SK-N-SH (cell line): ENCODE measurements at regions not wholly inside any gene's neighbourhood (a gene's known extent, or its start where the extent isn't known, plus 50 kb on each side); places are given as distances from the start of the nearest gene placed in this dataset.

Source experiments
- CTCF ChIA-PET: fragments of 300-600, 350-600 bp; formaldehyde crosslinking; extraction: SDS; loops from one replicate; lab custom pipeline; 2021; lab: Yijun Ruan, JAX
- POLR2A ChIA-PET: fragments of 350-600 bp; sonication (Branson Sonifier 250); formaldehyde crosslinking; extraction: SDS; loops from one replicate; lab custom pipeline; 2020; ENCODE audit warnings: antibody characterized with exemption, inconsistent platforms; lab: Yijun Ruan, JAX
- DNase-seq: peaks from one replicate; pipeline ENCODE4 v3.0.0; 2012
- H2AFZ ChIP-seq: fragments of 200-600 bp; sonication (generic); 2 replicates; pipeline ENCODE4 v1.8.1; 2016; ENCODE audit warnings: antibody characterized with exemption, mild to moderate bottlenecking, low read depth
- H3F3A ChIP-seq: fragments of 200-600 bp; sonication (generic); replicated peaks from 2 replicates; pipeline ENCODE3; 2016; ENCODE audit warnings: antibody characterized with exemption, mild to moderate bottlenecking; ENCODE audit not compliant: insufficient read depth
- H3K27ac ChIP-seq, 2 experiments: fragments of 200-500 bp in 1 of 2; fragments of 200-600 bp in 1 of 2; sonication (Bioruptor generic) in 1 of 2; sonication (generic), shearing (Covaris generic) in 1 of 2; 2 replicates each; pipeline versions ENCODE4 v1.5.1 to v1.6.1; 2014 to 2016; ENCODE audit warnings: low read depth in 2 of 2, inconsistent platforms in 1 of 2, low read length in 1 of 2, mild to moderate bottlenecking in 1 of 2, mixed read lengths in 1 of 2
- H3K27me3 ChIP-seq: fragments of 200-600 bp; sonication (generic), shearing (Covaris generic); 2 replicates; pipeline ENCODE4 v1.6.1; 2016; ENCODE audit warnings: mixed run types; ENCODE audit not compliant: insufficient read depth
- H3K36me3 ChIP-seq, 2 experiments: fragments of 200-500 bp in 1 of 2; fragments of 200-600 bp in 1 of 2; sonication (Bioruptor generic) in 1 of 2; sonication (generic) in 1 of 2; replicated peaks in 1 of 2; 2 replicates each; pipeline versions ENCODE3 to v1.5.1; 2014 to 2016; ENCODE audit warnings: low read length in 1 of 2, mild to moderate bottlenecking in 1 of 2; ENCODE audit not compliant: insufficient read depth in 2 of 2, control insufficient read depth in 1 of 2
- H3K4me1 ChIP-seq, 2 experiments: fragments of 200-500 bp in 1 of 2; fragments of 200-600 bp in 1 of 2; sonication (Bioruptor generic) in 1 of 2; sonication (generic), shearing (Covaris generic) in 1 of 2; 2 replicates each; pipeline versions ENCODE4 v1.5.1 to v1.6.1; 2014 to 2016; ENCODE audit warnings: low read depth in 1 of 2, low read length in 1 of 2, mixed run types in 1 of 2; ENCODE audit not compliant: insufficient read depth in 2 of 2, control insufficient read depth in 1 of 2
- H3K4me2 ChIP-seq: fragments of 200-600 bp; sonication (generic), shearing (Covaris generic); 2 replicates; pipeline ENCODE4 v1.6.1; 2017; ENCODE audit warnings: mixed run types
- H3K4me3 ChIP-seq, 2 experiments: fragments of 200-500 bp in 1 of 2; fragments of 200-600 bp in 1 of 2; sonication (Bioruptor generic) in 1 of 2; sonication (generic), shearing (Covaris generic) in 1 of 2; 2 replicates each; pipeline versions ENCODE4 v1.5.1 to v1.8.1; 2014 to 2016; ENCODE audit warnings: low read depth in 2 of 2, inconsistent platforms in 1 of 2, low read length in 1 of 2, mild to moderate bottlenecking in 1 of 2, mixed read lengths in 1 of 2, moderate library complexity in 1 of 2
- H3K79me2 ChIP-seq: fragments of 200-600 bp; sonication (generic); 2 replicates; pipeline ENCODE4 v1.8.1; 2017; ENCODE audit warnings: mild to moderate bottlenecking; ENCODE audit not compliant: insufficient read depth
- H3K9ac ChIP-seq: fragments of 200-600 bp; sonication (generic); 2 replicates; pipeline ENCODE4 v1.6.1; 2017; ENCODE audit warnings: mixed run types
- H3K9me2 ChIP-seq: fragments of 200-600 bp; sonication (generic); 2 replicates; pipeline ENCODE4 v1.6.1; 2017; ENCODE audit warnings: mixed run types
- H3K9me3 ChIP-seq: fragments of 200-600 bp; sonication (generic); 2 replicates; pipeline ENCODE4 v1.6.1; 2017; ENCODE audit warnings: mixed run types, mild to moderate bottlenecking, moderate library complexity
- H4K20me1 ChIP-seq: fragments of 200-600 bp; sonication (generic); 2 replicates; pipeline ENCODE4 v1.6.1; 2017; ENCODE audit warnings: mild to moderate bottlenecking, mixed run types; ENCODE audit not compliant: insufficient read depth
- CTCF ChIP-seq: fragments of 200-600 bp; sonication (generic); IDR thresholded peaks from 2 replicates; pipeline ENCODE4 v1.6.1; 2017; ENCODE audit warnings: antibody characterized with exemption, mild to moderate bottlenecking, moderate library complexity
- FOXM1 ChIP-seq: IDR thresholded peaks from 2 replicates; pipeline ENCODE4 v1.4.0; 2012; ENCODE audit warnings: low read depth, mild to moderate bottlenecking
- GABPA ChIP-seq: IDR thresholded peaks from 2 replicates; pipeline ENCODE4 v1.4.0; 2012; ENCODE audit warnings: low read depth, mild to moderate bottlenecking
- GATA2 ChIP-seq: sonication (generic); formaldehyde crosslinking; IDR thresholded peaks from 2 replicates; pipeline ENCODE4 v1.5.0; 2020; ENCODE audit warnings: mild to moderate bottlenecking, missing genetic modification reagents
- JUND ChIP-seq: IDR thresholded peaks from 2 replicates; pipeline ENCODE4 v1.4.0; 2012
- NFIC ChIP-seq: IDR thresholded peaks from 2 replicates; pipeline ENCODE4 v1.4.0; 2012; ENCODE audit warnings: borderline replicate concordance
- POLR2AphosphoS5 ChIP-seq: IDR thresholded peaks from 2 replicates; pipeline ENCODE4 v1.6.1; 2012; ENCODE audit warnings: low read depth, low read length
- RAD21 ChIP-seq: IDR thresholded peaks from 2 replicates; pipeline ENCODE4 v1.6.1; 2012; ENCODE audit warnings: mild to moderate bottlenecking, low read length
- RCOR1 ChIP-seq: fragments of 150-350 bp; IDR thresholded peaks from 2 replicates; pipeline ENCODE4 v1.6.1; 2017; ENCODE audit warnings: antibody characterized with exemption, low read length
- RXRA ChIP-seq: IDR thresholded peaks from 2 replicates; pipeline ENCODE4 v1.4.0; 2012; ENCODE audit warnings: low read depth, mild to moderate bottlenecking, borderline replicate concordance
- SMC3 ChIP-seq: IDR thresholded peaks from 2 replicates; pipeline ENCODE4 v1.6.1; 2012; ENCODE audit warnings: low read depth, low read length, improper control_type of control experiment
- WGBS: methylation state at CpG from one replicate; pipeline ENCODE4 v1.1.6; 2017; ENCODE audit warnings: low lambda C conversion rate; 5-methylcytosine and 5-hydroxymethylcytosine counted together

GRCh38 chrX:727738-728621 is 97.4 kb downstream of the SHOX start:
- Histone ChIP-seq H3F3A (no peaks in the 10 kb centered on the region), H2AFZ (no peak overlapping the region), H3K9me3 (no peaks in the 10 kb centered on the region), H3K4me1 (no peaks in the 10 kb centered on the region), H3K79me2 (no peaks in the 10 kb centered on the region; the same call in 1 of the 2 replicates), H4K20me1 (no peaks in the 10 kb centered on the region), H3K4me2 (no peak overlapping the region), H3K27ac (no peak overlapping the region), H3K9me2 (no peaks in the 10 kb centered on the region), H3K4me3 (no peak overlapping the region), H3K27me3 (no peaks in the 10 kb centered on the region; the same call in 1 of the 2 replicates), H3K9ac (no peak overlapping the region), H3K36me3 (no peaks in the 10 kb centered on the region)
- 23% methylated on average over 19 of the region's 22 CpGs for WGBS
- DNase-seq = no peak
- TF ChIP-seq RXRA = no peak
- TF ChIP-seq CTCF = peak; percentile 26; the same call in 1 of the 2 replicates
- ChIA-PET CTCF (no interaction called here), POLR2A (no interaction called here)

- H3K4me3 ChIP-seq = no peak overlapping the region
- no peaks in the 10 kb centered on the region for H4K20me1 ChIP-seq
- no peak overlapping the region for H3K4me2 ChIP-seq
- H3K9ac ChIP-seq = no peak overlapping the region
- no peak overlapping the region for H3K27ac ChIP-seq
- H2AFZ ChIP-seq = no peak overlapping the region
- CTCF ChIA-PET = no interaction called here
- H3K36me3 ChIP-seq = no peaks in the 10 kb centered on the region
- POLR2A ChIA-PET = no interaction called here
- H3K4me1 ChIP-seq = no peaks in the 10 kb centered on the region
- no peaks in the 10 kb centered on the region for H3K27me3 ChIP-seq
- no peaks in the 10 kb centered on the region for H3K9me2 ChIP-seq
- H3K79me2 ChIP-seq = no peaks in the 10 kb centered on the region; the same call in 1 of the 2 replicates
- no peak for DNase-seq
- no peaks in the 10 kb centered on the region for H3K9me3 ChIP-seq
- H3F3A ChIP-seq = no peaks in the 10 kb centered on the region
- TF ChIP-seq JUND (no peak), NFIC (no peak)
- WGBS = 35% methylated on average over 9 of the region's 9 CpGs
Measured at GRCh38 chrX:725971-726370, 95.4 kb downstream of the SHOX start.

GRCh38 chrX:724256-724655 is 93.7 kb downstream of the SHOX start:
- ChIA-PET CTCF (no interaction called here), POLR2A (no interaction called here)
- TF ChIP-seq SMC3 (no peak), RAD21 (no peak), POLR2AphosphoS5 (no peak), GATA2 (CRISPR knock-in tag) (no peak), NFIC (no peak), FOXM1 (no peak), GABPA (no peak), RCOR1 (no peak), CTCF (no peak)
- H3K36me3 ChIP-seq = no peaks in the 10 kb centered on the region
- H3K9me3 ChIP-seq = no peaks in the 10 kb centered on the region
- H4K20me1 ChIP-seq = no peaks in the 10 kb centered on the region
- no peaks in the 10 kb centered on the region for H3F3A ChIP-seq
- H3K27me3 ChIP-seq = no peaks in the 10 kb centered on the region
- no peaks in the 10 kb centered on the region for H3K4me1 ChIP-seq
- H3K9ac ChIP-seq = no peak overlapping the region
- WGBS = 42% methylated on average over 4 of the region's 4 CpGs
- no peak overlapping the region for H2AFZ ChIP-seq
- no peak overlapping the region for H3K4me2 ChIP-seq
- no peak for DNase-seq
- H3K4me3 ChIP-seq = no peak overlapping the region; a peak in 1 of 4 replicates
- H3K27ac ChIP-seq = no peak overlapping the region
- H3K79me2 ChIP-seq = no peaks in the 10 kb centered on the region; the same call in 1 of the 2 replicates
- no peaks in the 10 kb centered on the region for H3K9me2 ChIP-seq
